IMR-90 (cell line): ENCODE measurements at regions not wholly inside any gene's neighbourhood (a gene's known extent, or its start where the extent isn't known, plus 50 kb on each side); places are given as distances from the start of the nearest gene placed in this dataset.

Experiments used
- ATAC-seq: fragments of 200-7000 bp; cut with Tn5 transposase; 2 replicates; pipeline ENCODE4 v1.9.1; 2020; ENCODE audit warnings: low read depth, mild to moderate bottlenecking, moderate library complexity
- BruUV-seq: library from RNA; stranded (reverse); fragments of 400-500 nt; replicated peaks from 2 replicates; lab custom pipeline; 2021; lab: Mats Ljungman, UMichigan
- CTCF ChIA-PET: fragments of 300-600 bp; formaldehyde crosslinking; extraction: SDS; loops from one replicate; lab custom pipeline; 2021; ENCODE audit warnings: antibody characterized with exemption; lab: Yijun Ruan, JAX
- POLR2A ChIA-PET: fragments of 300-600 bp; sonication (Branson Sonifier 250); formaldehyde crosslinking; loops from one replicate; lab custom pipeline; 2022; ENCODE audit warnings: antibody characterized with exemption; ENCODE audit not compliant: unreplicated experiment; lab: Charles Lee
- DNase-seq: peaks from one replicate; pipeline ENCODE4 v3.0.0; 2013
- H2AFZ ChIP-seq: replicated peaks from 2 replicates; pipeline ENCODE3; 2013; ENCODE audit warnings: low read length, mild to moderate bottlenecking; ENCODE audit not compliant: poor library complexity
- H2AK5ac ChIP-seq: 2 replicates; pipeline ENCODE4 v1.6.1; 2013; ENCODE audit warnings: low read depth, low read length, inconsistent platforms
- H2AK9ac ChIP-seq: replicated peaks from 2 replicates; pipeline ENCODE3; 2013; ENCODE audit warnings: mild to moderate bottlenecking, low read depth, low read length, moderate library complexity; ENCODE audit not compliant: poor library complexity
- H2BK120ac ChIP-seq: 2 replicates; pipeline ENCODE4 v1.6.1; 2013; ENCODE audit warnings: low read depth, low read length, inconsistent platforms
- H2BK15ac ChIP-seq: 3 replicates; pipeline ENCODE4 v1.6.1; 2013; ENCODE audit warnings: low read depth, low read length, inconsistent platforms
- H2BK20ac ChIP-seq: 2 replicates; pipeline ENCODE4 v1.6.1; 2013; ENCODE audit warnings: low read depth, mild to moderate bottlenecking, inconsistent platforms, low read length, moderate library complexity
- H2BK5ac ChIP-seq: 2 replicates; pipeline ENCODE4 v1.6.1; 2013; ENCODE audit warnings: mild to moderate bottlenecking, low read depth, low read length, inconsistent platforms; ENCODE audit not compliant: poor library complexity, severe bottlenecking
- H3K14ac ChIP-seq: replicated peaks from 2 replicates; pipeline ENCODE4 v1.6.1; 2013; ENCODE audit warnings: low read depth, low read length, inconsistent platforms
- H3K18ac ChIP-seq: 2 replicates; pipeline ENCODE4 v1.6.1; 2013; ENCODE audit warnings: low read depth, low read length, control low read depth
- H3K23ac ChIP-seq: 2 replicates; pipeline ENCODE4 v1.6.1; 2013; ENCODE audit warnings: low read depth, low read length, inconsistent platforms
- H3K27ac ChIP-seq: 2 replicates; pipeline ENCODE4 v1.5.1; 2013; ENCODE audit warnings: mild to moderate bottlenecking, control low read depth, low read length; ENCODE audit not compliant: insufficient read depth
- H3K27me3 ChIP-seq: 2 replicates; pipeline ENCODE4 v1.6.1; 2013; ENCODE audit warnings: low read length; ENCODE audit not compliant: control insufficient read depth, insufficient read depth
- H3K36me3 ChIP-seq: 2 replicates; pipeline ENCODE4 v1.6.1; 2013; ENCODE audit warnings: low read length, mixed read lengths; ENCODE audit not compliant: control insufficient read depth, insufficient read depth
- H3K4ac ChIP-seq: 2 replicates; pipeline ENCODE4 v1.6.1; 2013; ENCODE audit warnings: low read depth, low read length, inconsistent platforms
- H3K4me1 ChIP-seq: 2 replicates; pipeline ENCODE4 v1.6.1; 2013; ENCODE audit warnings: low read length, mixed read lengths; ENCODE audit not compliant: control insufficient read depth, insufficient read depth
- H3K4me2 ChIP-seq: 2 replicates; pipeline ENCODE4 v1.6.1; 2013; ENCODE audit warnings: low read depth, mild to moderate bottlenecking, control low read depth, low read length, moderate library complexity
- H3K4me3 ChIP-seq: 2 replicates; pipeline ENCODE4 v1.5.1; 2013; ENCODE audit warnings: low read depth, mild to moderate bottlenecking, control low read depth, low read length, moderate library complexity; ENCODE audit not compliant: insufficient read depth
- H3K56ac ChIP-seq: 2 replicates; pipeline ENCODE4 v1.6.1; 2013; ENCODE audit warnings: low read length, inconsistent platforms; ENCODE audit not compliant: insufficient read depth; ENCODE audit errors: extremely low read depth
- H3K79me1 ChIP-seq, 2 experiments: 2 replicates each; pipeline ENCODE4 v1.6.1; 2013; ENCODE audit warnings: low read length in 2 of 2, inconsistent platforms in 1 of 2, low read depth in 1 of 2
- H3K9ac ChIP-seq: 2 replicates; pipeline ENCODE4 v1.6.1; 2013; ENCODE audit warnings: low read depth, low read length, control low read depth
- H3K9me1 ChIP-seq: 2 replicates; pipeline ENCODE4 v1.6.1; 2013; ENCODE audit warnings: low read length, inconsistent platforms; ENCODE audit not compliant: insufficient read depth
- H3K9me3 ChIP-seq: 2 replicates; pipeline ENCODE4 v1.6.1; 2013; ENCODE audit warnings: low read length; ENCODE audit not compliant: control insufficient read depth, insufficient read depth
- H4K20me1 ChIP-seq: 2 replicates; pipeline ENCODE4 v1.6.1; 2013; ENCODE audit warnings: low read length, inconsistent platforms; ENCODE audit not compliant: insufficient read depth
- H4K5ac ChIP-seq: 2 replicates; pipeline ENCODE4 v1.6.1; 2013; ENCODE audit warnings: mild to moderate bottlenecking, low read depth, low read length, control low read depth
- H4K8ac ChIP-seq, 2 experiments: 2 replicates each; pipeline ENCODE4 v1.6.1; 2013; ENCODE audit warnings: low read depth in 2 of 2, low read length in 2 of 2, control low read depth in 1 of 2, inconsistent platforms in 1 of 2
- H4K91ac ChIP-seq: 2 replicates; pipeline ENCODE4 v1.6.1; 2013; ENCODE audit warnings: low read depth, low read length, inconsistent platforms; ENCODE audit not compliant: insufficient read depth
- BHLHE40 ChIP-seq: fragments of 150-350 bp; IDR thresholded peaks from 2 replicates; pipeline ENCODE4 v1.6.1; 2016; ENCODE audit warnings: mild to moderate bottlenecking, low read depth, low read length
- CEBPB ChIP-seq: IDR thresholded peaks from 2 replicates; pipeline ENCODE4 v1.6.1; 2012; ENCODE audit warnings: low read depth, low read length, improper control_type of control experiment
- CHD1 ChIP-seq: IDR thresholded peaks from 2 replicates; pipeline ENCODE4 v1.6.1; 2012; ENCODE audit warnings: low read depth, low read length, improper control_type of control experiment
- FOS ChIP-seq: fragments of 150-350 bp; IDR thresholded peaks from 2 replicates; pipeline ENCODE4 v1.6.1; 2016; ENCODE audit warnings: low read depth, low read length
- MAFK ChIP-seq: IDR thresholded peaks from 2 replicates; pipeline ENCODE4 v1.6.1; 2012; ENCODE audit warnings: low read depth, low read length, improper control_type of control experiment
- MAZ ChIP-seq: IDR thresholded peaks from 2 replicates; pipeline ENCODE4 v1.6.1; 2012; ENCODE audit warnings: low read depth, mild to moderate bottlenecking, low read length, improper control_type of control experiment, moderate library complexity, borderline replicate concordance
- MXI1 ChIP-seq: IDR thresholded peaks from 2 replicates; pipeline ENCODE4 v1.6.1; 2012; ENCODE audit warnings: low read depth, mild to moderate bottlenecking, low read length, moderate library complexity, borderline replicate concordance
- NFE2L2 ChIP-seq: fragments of 150-350 bp; IDR thresholded peaks from 2 replicates; pipeline ENCODE4 v1.6.1; 2016; ENCODE audit warnings: low read depth, mild to moderate bottlenecking, low read length
- POLR2A ChIP-seq: IDR thresholded peaks from 2 replicates; pipeline ENCODE4 v1.6.1; 2012; ENCODE audit warnings: mild to moderate bottlenecking, low read depth, low read length
- RAD21 ChIP-seq: IDR thresholded peaks from 2 replicates; pipeline ENCODE4 v1.6.1; 2012; ENCODE audit warnings: low read length, improper control_type of control experiment
- RCOR1 ChIP-seq: IDR thresholded peaks from 2 replicates; pipeline ENCODE4 v1.6.1; 2012; ENCODE audit warnings: mild to moderate bottlenecking, low read length, improper control_type of control experiment; ENCODE audit not compliant: insufficient replicate concordance
- RFX5 ChIP-seq: IDR thresholded peaks from 2 replicates; pipeline ENCODE4 v1.8.0; 2012; ENCODE audit warnings: low read depth, mild to moderate bottlenecking, low read length, moderate library complexity
- SMC3 ChIP-seq: fragments of 150-350 bp; IDR thresholded peaks from 2 replicates; pipeline ENCODE4 v1.6.1; 2016; ENCODE audit warnings: low read depth, mild to moderate bottlenecking, antibody characterized with exemption, low read length, moderate library complexity
- USF2 ChIP-seq: fragments of 150-350 bp; IDR thresholded peaks from 2 replicates; pipeline ENCODE4 v1.6.1; 2017; ENCODE audit warnings: mild to moderate bottlenecking, antibody characterized with exemption, low read length, low read depth
- WGBS, 2 experiments: methylation state at CpG; one replicate each; pipeline versions ENCODE4 v1.1.5 to v1.1.7; 2013; ENCODE audit warnings: missing lambda C conversion rate in 2 of 2; ENCODE audit not compliant: insufficient read length in 1 of 2; ENCODE audit errors: extremely low coverage in 2 of 2; 5-methylcytosine and 5-hydroxymethylcytosine counted together
- dilution Hi-C: fragments of 300-500 bp; cut with HindIII; formaldehyde crosslinking; loops from one replicate; pipeline ENCODE4 v1.14.3; 2018; ENCODE audit warnings: low sequenced_read_pairs; ENCODE audit not compliant: unreplicated experiment
- in situ Hi-C: fragments of 300-500 bp; cut with MboI; formaldehyde crosslinking; loops from 3 replicates; pipeline ENCODE4 v1.14.3; 2019; ENCODE audit warnings: low sequenced_read_pairs, inconsistent platforms, mixed read lengths
- intact Hi-C: fragments of 100-400 bp; cut with micrococcal nuclease; formaldehyde crosslinking; loops from 2 replicates; pipeline ENCODE4 v1.10.0; 2022

GRCh38 chr4:4643306-4643705 is 101.5 kb upstream of the STX18 start:
- Histone ChIP-seq H3K23ac (no peak overlapping the region), H2BK120ac (no peak overlapping the region), H2AFZ (no peak overlapping the region), H3K79me1 (no peaks in the 10 kb centered on the region), H3K27me3 (no peaks in the 10 kb centered on the region), H3K9ac (no peak overlapping the region), H2BK15ac (no peak overlapping the region), H3K18ac (no peak overlapping the region), H2BK5ac (no peak overlapping the region), H2AK9ac (no peak overlapping the region), H3K14ac (no peak overlapping the region), H4K91ac (no peak overlapping the region), H4K20me1 (no peaks in the 10 kb centered on the region), H3K4ac (no peak overlapping the region), H3K27ac (no peak overlapping the region), H4K5ac (no peak overlapping the region), H3K9me1 (no peaks in the 10 kb centered on the region), H4K8ac (no peak overlapping the region), H3K9me3 (peaks cover 2% of the 10 kb centered on the region), H2AK5ac (no peak overlapping the region), H3K56ac (no peak overlapping the region), H3K4me1 (peaks cover 4% of the 10 kb centered on the region; the same call in 1 of the 2 replicates), H3K4me2 (no peak overlapping the region), H3K36me3 (no peaks in the 10 kb centered on the region), H3K4me3 (no peak overlapping the region), H2BK20ac (no peak overlapping the region)
- dilution Hi-C loops: no loop called here
- 100% methylated on average over 1 of the region's 5 CpGs; no CpG with 5 or more reads in 1 of the 2 experiments for WGBS, 2 experiments
- in situ Hi-C loops: no loop called here
- no TSS peak for BruUV-seq
- no peak for TF ChIP-seq FOS
- TF ChIP-seq USF2: no peak
- no peak for TF ChIP-seq NFE2L2
- TF ChIP-seq MAZ: no peak
- TF ChIP-seq MAFK: no peak
- no peak for TF ChIP-seq RFX5
- no peak for TF ChIP-seq BHLHE40
- TF ChIP-seq CEBPB: no peak
- TF ChIP-seq POLR2A: no peak
- no peak for TF ChIP-seq RAD21
- no peak for TF ChIP-seq SMC3
- TF ChIP-seq CHD1: no peak
- no peak for TF ChIP-seq RCOR1
- no peak for TF ChIP-seq MXI1
- no peak for ATAC-seq
- POLR2A ChIA-PET: no interaction called here
- CTCF ChIA-PET: no interaction called here
- no peak for DNase-seq
- intact Hi-C loops: no loop called here
